Fibroblast of lung (primary cell): ENCODE measurements at regions not wholly inside any gene's neighbourhood (a gene's known extent, or its start where the extent isn't known, plus 50 kb on each side); places are given as distances from the start of the nearest gene placed in this dataset.

Source experiments
- EZH2 ChIP-seq: IDR thresholded peaks from 2 replicates; pipeline ENCODE4 v1.5.1; 2012; ENCODE audit warnings: low read length, control low read depth, mild to moderate bottlenecking; ENCODE audit errors: missing control alignments
- TF ChIP-seq, protein P1 (sequence below), 2 donors: IDR thresholded peaks in 1 of 2; conservative IDR thresholded peaks in 1 of 2; 1 replicate in 1 of 2; 2 replicates in 1 of 2; pipeline ENCODE4 v1.5.1; 2011 to 2012; ENCODE audit warnings: low read length in 2 of 2, control low read depth in 1 of 2, inconsistent platforms in 1 of 2, low read depth in 1 of 2, mild to moderate bottlenecking in 1 of 2

DNA sequence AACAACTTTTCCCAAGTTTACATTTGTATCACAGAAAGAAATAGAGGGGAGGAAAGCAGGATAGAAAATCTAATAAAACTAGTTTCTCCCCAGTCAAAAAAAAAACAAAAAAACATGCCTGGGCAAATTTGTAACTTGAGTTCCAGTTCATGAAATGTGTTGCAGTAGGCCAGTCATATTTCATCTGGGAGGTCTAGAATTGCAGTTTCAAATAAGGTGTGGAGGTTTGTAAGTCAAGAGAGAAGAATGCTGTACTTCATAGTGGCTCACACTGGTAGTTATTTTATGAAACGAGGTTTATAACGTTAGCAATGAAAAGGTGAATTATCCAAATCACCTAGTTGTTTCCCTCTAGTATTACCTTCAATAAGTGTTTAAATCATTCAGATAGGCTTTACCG is 1313.9 kb upstream of the SLC39A10 start:
- TF ChIP-seq, protein P1, sequence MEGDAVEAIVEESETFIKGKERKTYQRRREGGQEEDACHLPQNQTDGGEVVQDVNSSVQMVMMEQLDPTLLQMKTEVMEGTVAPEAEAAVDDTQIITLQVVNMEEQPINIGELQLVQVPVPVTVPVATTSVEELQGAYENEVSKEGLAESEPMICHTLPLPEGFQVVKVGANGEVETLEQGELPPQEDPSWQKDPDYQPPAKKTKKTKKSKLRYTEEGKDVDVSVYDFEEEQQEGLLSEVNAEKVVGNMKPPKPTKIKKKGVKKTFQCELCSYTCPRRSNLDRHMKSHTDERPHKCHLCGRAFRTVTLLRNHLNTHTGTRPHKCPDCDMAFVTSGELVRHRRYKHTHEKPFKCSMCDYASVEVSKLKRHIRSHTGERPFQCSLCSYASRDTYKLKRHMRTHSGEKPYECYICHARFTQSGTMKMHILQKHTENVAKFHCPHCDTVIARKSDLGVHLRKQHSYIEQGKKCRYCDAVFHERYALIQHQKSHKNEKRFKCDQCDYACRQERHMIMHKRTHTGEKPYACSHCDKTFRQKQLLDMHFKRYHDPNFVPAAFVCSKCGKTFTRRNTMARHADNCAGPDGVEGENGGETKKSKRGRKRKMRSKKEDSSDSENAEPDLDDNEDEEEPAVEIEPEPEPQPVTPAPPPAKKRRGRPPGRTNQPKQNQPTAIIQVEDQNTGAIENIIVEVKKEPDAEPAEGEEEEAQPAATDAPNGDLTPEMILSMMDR (conservative IDR thresholded peaks at IDR 0.05 in 1 of 2, IDR thresholded peaks at IDR 0.05 in 1 of 2; ENCODE audit: low read depth in 1 of 2, low read length in 2 of 2), result no peak
- TF ChIP-seq EZH2, result no peak
